Stomach (tissue), 8 donors: ENCODE measurements at regions not wholly inside any gene's neighbourhood (a gene's known extent, or its start where the extent isn't known, plus 50 kb on each side); places are given as distances from the start of the nearest gene placed in this dataset.

Experiments
- DNase-seq, 2 donors: peaks; one replicate each; pipeline versions ENCODE4 v3.0.0 to v3.0.0-alpha.2; 2013 to 2019
- H3K27ac ChIP-seq, 5 donors: fragments of 200-600 bp in 4 of 5; sonication (generic) in 4 of 5; one replicate each; pipeline ENCODE4 v1.5.1; 2013 to 2019; ENCODE audit warnings: mild to moderate bottlenecking in 1 of 5, moderate library complexity in 1 of 5
- H3K27me3 ChIP-seq, 3 donors: fragments of 200-600 bp; sonication (generic); one replicate each; pipeline ENCODE4 v1.5.1; 2017 to 2019; ENCODE audit warnings: mixed run types in 1 of 3
- H3K36me3 ChIP-seq, 4 donors: fragments of 200-600 bp; sonication (generic); 1 replicate in 3 of 4; 2 replicates in 1 of 4; pipeline ENCODE4 v1.5.1; 2016 to 2019
- H3K4me1 ChIP-seq, 4 donors: fragments of 200-600 bp; sonication (generic); one replicate each; pipeline ENCODE4 v1.5.1; 2016 to 2019
- H3K4me3 ChIP-seq, 4 donors: fragments of 200-600 bp; sonication (generic) in 3 of 4; one replicate each; pipeline ENCODE4 v1.5.1; 2016 to 2019; ENCODE audit warnings: mild to moderate bottlenecking in 1 of 4
- H3K9me3 ChIP-seq, 4 donors: fragments of 200-600 bp; sonication (generic); one replicate each; pipeline ENCODE4 v1.5.1; 2016 to 2019
- EP300 ChIP-seq: sonication (generic); formaldehyde crosslinking; IDR thresholded peaks from one replicate; pipeline ENCODE4 v1.6.1; 2017; ENCODE audit warnings: antibody characterized with exemption
- POLR2A ChIP-seq, 4 donors: fragments of 450-650 bp; IDR thresholded peaks; one replicate each; pipeline ENCODE4 v1.6.1; 2016; ENCODE audit warnings: antibody characterized with exemption in 4 of 4, control low read depth in 2 of 4, mild to moderate bottlenecking in 1 of 4, moderate library complexity in 1 of 4
- POLR2AphosphoS5 ChIP-seq, 3 donors: sonication (generic); formaldehyde crosslinking; IDR thresholded peaks; one replicate each; pipeline ENCODE4 v1.6.1; 2016; ENCODE audit warnings: antibody characterized with exemption in 3 of 3
- WGBS, 5 donors: extraction: QIAGEN DNeasy Blood & Tissue Kit in 3 of 5; methylation state at CpG; one replicate each; pipeline versions ENCODE4 v1.1.5 to v1.1.7; 2013 to 2018; 5-methylcytosine and 5-hydroxymethylcytosine counted together
- intact Hi-C: fragments of 100-400 bp; cut with DNase I; formaldehyde crosslinking; loops from one replicate; pipeline ENCODE4 v1.15.1; 2023; ENCODE audit warnings: low total_unique reads
- TF ChIP-seq, protein P1 (sequence below), 7 experiments: fragments of 450-650 bp in 4 of 7; fragments of 200-600 bp in 3 of 7; sonication (generic) in 3 of 7; IDR thresholded peaks; one replicate each; pipeline ENCODE4 v1.5.1; 2016 to 2019; ENCODE audit warnings: antibody characterized with exemption in 7 of 7, control low read depth in 2 of 7, mild to moderate bottlenecking in 1 of 7
- donor health status: healthy with polysubstance abuse.
- donor health status: Bipolar disorder and iron deficiency.
- donor health status: healthy.

DNA sequence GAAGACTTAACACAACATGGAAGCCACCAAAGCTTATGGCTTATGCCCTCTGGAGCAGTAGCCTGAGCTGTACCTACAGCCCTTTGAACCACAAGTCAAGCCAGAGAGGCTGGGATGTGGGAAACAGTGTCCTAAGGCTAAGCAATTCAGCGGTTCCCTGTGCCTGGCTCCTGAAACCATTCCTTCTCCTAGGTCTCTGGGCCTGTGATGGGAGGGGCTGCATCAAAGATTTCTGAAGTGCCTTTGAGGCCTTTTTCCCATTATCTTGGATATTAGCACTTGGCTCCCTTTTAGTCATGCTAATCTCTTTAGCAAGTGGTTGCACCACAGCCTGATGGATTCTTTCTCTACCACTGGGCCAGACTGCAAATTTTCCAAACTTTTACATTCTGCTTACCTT is 140.5 kb upstream of the NUDT10 start:
- DNase-seq = no peak
- no peaks in the 10 kb centered on the region for H3K4me1 ChIP-seq
- TF ChIP-seq, protein P1, sequence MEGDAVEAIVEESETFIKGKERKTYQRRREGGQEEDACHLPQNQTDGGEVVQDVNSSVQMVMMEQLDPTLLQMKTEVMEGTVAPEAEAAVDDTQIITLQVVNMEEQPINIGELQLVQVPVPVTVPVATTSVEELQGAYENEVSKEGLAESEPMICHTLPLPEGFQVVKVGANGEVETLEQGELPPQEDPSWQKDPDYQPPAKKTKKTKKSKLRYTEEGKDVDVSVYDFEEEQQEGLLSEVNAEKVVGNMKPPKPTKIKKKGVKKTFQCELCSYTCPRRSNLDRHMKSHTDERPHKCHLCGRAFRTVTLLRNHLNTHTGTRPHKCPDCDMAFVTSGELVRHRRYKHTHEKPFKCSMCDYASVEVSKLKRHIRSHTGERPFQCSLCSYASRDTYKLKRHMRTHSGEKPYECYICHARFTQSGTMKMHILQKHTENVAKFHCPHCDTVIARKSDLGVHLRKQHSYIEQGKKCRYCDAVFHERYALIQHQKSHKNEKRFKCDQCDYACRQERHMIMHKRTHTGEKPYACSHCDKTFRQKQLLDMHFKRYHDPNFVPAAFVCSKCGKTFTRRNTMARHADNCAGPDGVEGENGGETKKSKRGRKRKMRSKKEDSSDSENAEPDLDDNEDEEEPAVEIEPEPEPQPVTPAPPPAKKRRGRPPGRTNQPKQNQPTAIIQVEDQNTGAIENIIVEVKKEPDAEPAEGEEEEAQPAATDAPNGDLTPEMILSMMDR (IDR thresholded peaks at IDR 0.05) = no peak
- TF ChIP-seq POLR2A (IDR thresholded peaks at IDR 0.05) = no peak
- no peak for TF ChIP-seq EP300
- TF ChIP-seq POLR2AphosphoS5 (IDR thresholded peaks at IDR 0.05) = no peak

DNA sequence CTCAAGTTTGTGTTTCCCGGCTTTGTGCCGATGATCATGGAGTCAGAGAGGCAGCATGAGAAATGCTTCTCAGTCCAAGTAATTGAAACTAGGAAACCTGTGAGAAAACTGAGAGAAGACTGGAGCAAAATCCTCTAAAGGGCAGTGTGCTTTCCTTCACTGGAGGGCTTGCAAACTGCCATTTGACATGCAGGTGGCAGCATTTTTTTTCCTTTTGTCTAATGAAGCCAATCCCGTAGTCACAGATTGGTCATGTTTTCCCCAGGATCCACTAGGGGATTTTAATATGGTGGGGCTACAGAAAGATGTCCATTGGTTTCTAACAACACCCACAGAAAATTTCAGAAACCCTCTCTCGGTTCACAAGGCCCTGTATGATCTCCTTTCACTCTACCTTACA is 117.4 kb upstream of the NUDT10 start:
- no peaks in the 10 kb centered on the region for H3K4me1 ChIP-seq
- TF ChIP-seq POLR2AphosphoS5 (IDR thresholded peaks at IDR 0.05) (no peak), POLR2A (IDR thresholded peaks at IDR 0.05) (no peak), EP300 (no peak)
- TF ChIP-seq, protein P1 (IDR thresholded peaks at IDR 0.05) = no peak
- H3K27me3 ChIP-seq = no peaks in the 10 kb centered on the region
- intact Hi-C loops = no loop called here
- H3K9me3 ChIP-seq = peaks cover 0 to 3% (median 0%) of the 10 kb centered on the region in 4 donors
- H3K4me3 ChIP-seq = no peak overlapping the region
- H3K36me3 ChIP-seq = no peaks in the 10 kb centered on the region
- WGBS, 5 donors = 54 to 68% (median 62%) methylated on average over 4 of the region's 4 CpGs
- H3K27ac ChIP-seq = no peak overlapping the region
- no peak for DNase-seq

More for the DNA sequence above, 140.5 kb upstream of the NUDT10 start:
- intact Hi-C loops = no loop called here
- WGBS, 5 donors = 70 to 100% (median 82%) methylated on average over 1 of the region's 1 CpG; no CpG with 5 or more reads in 1 of the 5 donors
- Histone ChIP-seq H3K9me3 (peaks cover 0 to 40% (median 15%) of the 10 kb centered on the region in 4 donors), H3K4me3 (no peak overlapping the region), H3K27ac (no peak overlapping the region), H3K27me3 (peaks cover 0 to 3% (median 0%) of the 10 kb centered on the region in 3 donors), H3K36me3 (no peaks in the 10 kb centered on the region)

DNA sequence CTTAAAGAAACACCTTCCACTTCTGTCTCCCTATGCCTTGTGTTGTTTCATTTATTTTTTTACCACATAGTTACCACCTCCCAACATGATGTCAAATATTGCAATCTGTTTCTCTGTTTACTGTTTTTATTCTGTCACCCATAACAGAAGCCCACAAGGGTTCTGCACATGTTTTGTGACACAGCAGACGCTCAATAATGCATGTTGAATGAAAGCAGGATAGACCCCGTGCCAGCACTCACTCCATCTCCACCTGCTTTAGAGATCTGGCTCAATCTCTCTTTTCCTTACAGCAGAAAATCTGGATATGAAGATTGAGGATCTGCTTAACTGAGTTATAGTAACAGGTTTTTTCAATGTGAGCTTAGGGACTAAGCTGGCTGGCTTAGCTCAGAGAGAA is 116.8 kb upstream of the NUDT10 start:
- Histone ChIP-seq H3K9me3 (peaks cover 0 to 3% (median 0%) of the 10 kb centered on the region in 4 donors), H3K36me3 (no peaks in the 10 kb centered on the region), H3K27me3 (no peaks in the 10 kb centered on the region), H3K4me3 (no peak overlapping the region), H3K27ac (no peak overlapping the region), H3K4me1 (no peaks in the 10 kb centered on the region)
- DNase-seq = no peak
- TF ChIP-seq, protein P1 (IDR thresholded peaks at IDR 0.05) = no peak
- TF ChIP-seq POLR2AphosphoS5 (IDR thresholded peaks at IDR 0.05) (no peak), POLR2A (IDR thresholded peaks at IDR 0.05) (no peak), EP300 (no peak)
- WGBS, 5 donors = 68 to 91% (median 73%) methylated on average over 2 of the region's 2 CpGs
- intact Hi-C loops = no loop called here

DNA sequence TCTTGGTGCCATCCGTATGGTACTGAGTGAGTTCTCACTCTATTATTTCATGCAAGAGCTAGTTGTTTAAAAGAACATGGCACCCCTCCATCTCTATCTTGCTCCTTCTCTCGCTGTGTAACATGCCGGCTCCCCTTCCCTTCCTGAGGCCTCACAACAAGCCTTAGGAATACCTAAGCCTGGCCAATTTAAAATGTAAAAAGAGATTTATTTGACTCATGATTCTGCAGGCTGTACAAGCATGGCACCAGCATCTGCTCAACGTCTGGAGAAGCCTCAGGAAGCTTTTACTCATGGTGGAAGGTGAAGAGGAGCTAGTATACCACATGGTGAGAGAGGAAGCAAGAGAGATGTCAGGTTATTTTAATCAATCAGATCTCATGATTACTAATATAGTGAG is 90.4 kb upstream of the NUDT10 start:
- Histone ChIP-seq H3K9me3 (peaks cover 0 to 44% (median 20%) of the 10 kb centered on the region in 4 donors), H3K36me3 (no peaks in the 10 kb centered on the region), H3K4me1 (no peaks in the 10 kb centered on the region), H3K27ac (no peak overlapping the region), H3K4me3 (no peak overlapping the region), H3K27me3 (no peaks in the 10 kb centered on the region)
- no peak for DNase-seq
- WGBS, 5 donors = 59 to 80% (median 74%) methylated on average over 4 of the region's 4 CpGs
- TF ChIP-seq, protein P1 (IDR thresholded peaks at IDR 0.05) = no peak
- no peak for TF ChIP-seq POLR2A (IDR thresholded peaks at IDR 0.05)
- intact Hi-C loops = no loop called here
